Kidney (tissue), 13 donors: ENCODE measurements at regions not wholly inside any gene's neighbourhood (a gene's known extent, or its start where the extent isn't known, plus 50 kb on each side); places are given as distances from the start of the nearest gene placed in this dataset.
"Not testable (repeated sequence)": the region's sequence is repeated elsewhere in the genome, so short reads cannot be mapped to it uniquely, and the experiment has no call there.

Source experiments
- DNase-seq, 5 donors: peaks; one replicate each; pipeline ENCODE4 v3.0.0-alpha.2; 2013 to 2020
- FAIRE-seq: peaks from 2 replicates; lab custom pipeline; 2012; peaks lifted over from hg19 to GRCh38; lab: Jason Lieb, UNC
- H3K27ac ChIP-seq, 2 donors: one replicate each; pipeline ENCODE4 v1.7.0; 2013; ENCODE audit warnings: low read depth in 2 of 2, low read length in 2 of 2, inconsistent platforms in 1 of 2
- H3K27me3 ChIP-seq: one replicate; pipeline ENCODE4 v1.7.1; 2013; ENCODE audit warnings: low read length, inconsistent platforms; ENCODE audit not compliant: control insufficient read depth, insufficient read depth
- H3K36me3 ChIP-seq, 3 donors: one replicate each; pipeline versions ENCODE4 v1.7.0 to v1.7.1; 2013; ENCODE audit warnings: low read length in 3 of 3, control low read depth in 1 of 3, inconsistent platforms in 1 of 3; ENCODE audit not compliant: insufficient read depth in 3 of 3, control insufficient read depth in 2 of 3
- H3K4me1 ChIP-seq, 3 donors: one replicate each; pipeline versions ENCODE4 v1.7.0 to v1.7.1; 2013; ENCODE audit warnings: low read length in 3 of 3, inconsistent platforms in 1 of 3, low read depth in 1 of 3; ENCODE audit not compliant: control insufficient read depth in 2 of 3, insufficient read depth in 2 of 3
- H3K4me3 ChIP-seq, 3 donors: one replicate each; pipeline versions ENCODE4 v1.7.0 to v1.8.1; 2013; ENCODE audit warnings: low read length in 3 of 3, control low read depth in 1 of 3, inconsistent platforms in 1 of 3
- H3K9ac ChIP-seq, 3 donors: one replicate each; pipeline versions ENCODE4 v1.7.0 to v1.7.1; 2013; ENCODE audit warnings: low read length in 3 of 3, control low read depth in 1 of 3, inconsistent platforms in 1 of 3
- H3K9me3 ChIP-seq, 3 donors: one replicate each; pipeline versions ENCODE4 v1.7.0 to v1.7.1; 2013; ENCODE audit warnings: low read length in 3 of 3, control low read depth in 1 of 3, inconsistent platforms in 1 of 3; ENCODE audit not compliant: control insufficient read depth in 2 of 3, insufficient read depth in 1 of 3
- CTCF ChIP-seq: IDR thresholded peaks from 3 replicates; pipeline ENCODE4 v1.5.1; 2012; ENCODE audit warnings: mild to moderate bottlenecking, moderate library complexity, borderline replicate concordance; ENCODE audit not compliant: insufficient read depth; ENCODE audit errors: extremely low read depth
- intact Hi-C: fragments of 100-400 bp; cut with DNase I; formaldehyde crosslinking; loops from one replicate; pipeline ENCODE4 v1.11.1; 2022
- donor health status: control.
- donor health status: control.
- donor health status: control.
- donor health status: control.
- donor health status: control.
- donor health status: DM: yes; HTN: yes; CAD: no.
- donor health status: Normal renal cell carcinoma (clear cell type).

GRCh38 chr16:52671590-52671989 is 124.6 kb upstream of the TOX3 start:
- Histone ChIP-seq H3K27ac (no peak overlapping the region), H3K36me3 (no peaks in the 10 kb centered on the region), H3K27me3 (no peaks in the 10 kb centered on the region), H3K4me1 (no peaks in the 10 kb centered on the region), H3K4me3 (no peak overlapping the region), H3K9me3 (no peaks in the 10 kb centered on the region), H3K9ac (no peak overlapping the region)
- intact Hi-C loops: no loop called here
- no peak for DNase-seq
- no peak for FAIRE-seq
- TF ChIP-seq CTCF: no peak

GRCh38 chr16:52657924-52658323 is 111.0 kb upstream of the TOX3 start:
- intact Hi-C loops: no loop called here
- no peak for DNase-seq
- Histone ChIP-seq H3K4me3 (no peak overlapping the region), H3K4me1 (no peaks in the 10 kb centered on the region), H3K36me3 (no peaks in the 10 kb centered on the region), H3K27me3 (no peaks in the 10 kb centered on the region), H3K9ac (no peak overlapping the region), H3K9me3 (peaks cover 0 to 5% (median 3%) of the 10 kb centered on the region in 3 donors), H3K27ac (no peak overlapping the region)
- no peak for FAIRE-seq
- no peak for TF ChIP-seq CTCF

GRCh38 chr16:52655916-52656315 is 109.0 kb upstream of the TOX3 start:
- H3K36me3 ChIP-seq, FAIRE-seq, H3K9me3 ChIP-seq, intact Hi-C loops, H3K4me1 ChIP-seq, H3K27me3 ChIP-seq, DNase-seq, H3K4me3 ChIP-seq, H3K27ac ChIP-seq, H3K9ac ChIP-seq: not testable (repeated sequence)

- DNase-seq, H3K36me3 ChIP-seq, H3K27ac ChIP-seq, H3K27me3 ChIP-seq, FAIRE-seq, H3K9ac ChIP-seq, H3K9me3 ChIP-seq, H3K4me3 ChIP-seq, H3K4me1 ChIP-seq, intact Hi-C loops: not testable (repeated sequence)
These were observed 108.2 kb upstream of the TOX3 start for GRCh38 chr16:52655156-52655555.

GRCh38 chr16:52652033-52652432 is 105.1 kb upstream of the TOX3 start:
- H3K9ac ChIP-seq: no peak overlapping the region
- H3K27me3 ChIP-seq: no peaks in the 10 kb centered on the region
- H3K36me3 ChIP-seq: no peaks in the 10 kb centered on the region
- intact Hi-C loops: no loop called here
- H3K4me3 ChIP-seq: no peak overlapping the region
- H3K9me3 ChIP-seq: no peaks in the 10 kb centered on the region
- FAIRE-seq: no peak
- no peak for DNase-seq
- TF ChIP-seq CTCF: no peak
- no peak overlapping the region for H3K27ac ChIP-seq
- H3K4me1 ChIP-seq: no peaks in the 10 kb centered on the region
